HG03175 (cell line): ENCODE measurements at regions not wholly inside any gene's neighbourhood (a gene's known extent, or its start where the extent isn't known, plus 50 kb on each side); places are given as distances from the start of the nearest gene placed in this dataset.

Experiments
- ATAC-seq: cut with Tn5 transposase; IDR thresholded peaks from one replicate; pipeline ENCODE4 v1.9.1; 2021; ENCODE audit warnings: mild to moderate bottlenecking, moderate library complexity; ENCODE audit not compliant: unreplicated experiment

GRCh38 chr5:105978011-105978410, 1692.7 kb downstream of the EFNA5 start:
- ATAC-seq, result no peak

GRCh38 chr5:105977163-105977562, 1693.6 kb downstream of the EFNA5 start:
- no peak for ATAC-seq

DNA sequence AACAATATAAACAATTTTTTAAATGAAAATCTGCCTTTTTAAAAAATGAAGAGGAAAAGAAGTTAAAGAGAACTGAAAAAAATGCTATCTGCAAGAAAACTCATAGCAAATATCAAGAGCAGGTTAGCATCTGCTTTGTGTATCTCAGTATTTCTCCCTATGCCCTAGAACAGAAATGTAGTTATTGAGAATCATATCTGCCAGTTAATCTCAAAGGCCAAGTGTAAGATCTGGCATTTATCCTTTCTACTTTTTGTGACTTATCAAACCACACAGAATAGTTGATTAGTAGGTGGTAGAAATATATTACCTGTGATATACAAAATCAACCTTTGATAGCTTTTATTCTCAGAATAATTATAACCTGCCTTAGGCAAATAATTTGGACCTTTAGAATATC, 1699.8 kb downstream of the EFNA5 start:
- ATAC-seq, result no peak

DNA sequence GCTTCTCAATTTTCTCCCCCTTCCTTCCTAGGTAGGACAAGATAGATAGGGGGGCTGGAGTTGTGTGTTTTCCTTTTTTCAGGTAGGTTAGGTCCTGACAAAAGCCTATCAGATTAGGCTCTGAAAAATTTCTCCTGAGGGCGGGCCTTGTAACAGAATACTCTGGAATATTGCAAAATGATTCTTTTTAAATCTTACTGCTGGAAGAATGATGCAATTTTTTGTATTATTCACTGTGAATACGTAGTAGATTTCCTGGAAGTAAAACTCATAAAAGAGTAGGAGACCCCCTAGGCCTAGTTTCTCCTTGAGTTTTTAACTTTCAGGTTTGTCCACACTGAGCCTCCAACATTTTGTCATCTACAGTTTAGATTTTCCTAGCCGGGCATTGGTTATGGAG, 1701.8 kb downstream of the EFNA5 start:
- ATAC-seq, result no peak

- ATAC-seq, result no peak
These were observed 1707.0 kb downstream of the EFNA5 start for GRCh38 chr5:105963696-105964255.

- no peak for ATAC-seq
These were observed 1709.2 kb downstream of the EFNA5 start for GRCh38 chr5:105961572-105961971.

GRCh38 chr5:105956456-105957196, 1714.1 kb downstream of the EFNA5 start:
- no peak for ATAC-seq

DNA sequence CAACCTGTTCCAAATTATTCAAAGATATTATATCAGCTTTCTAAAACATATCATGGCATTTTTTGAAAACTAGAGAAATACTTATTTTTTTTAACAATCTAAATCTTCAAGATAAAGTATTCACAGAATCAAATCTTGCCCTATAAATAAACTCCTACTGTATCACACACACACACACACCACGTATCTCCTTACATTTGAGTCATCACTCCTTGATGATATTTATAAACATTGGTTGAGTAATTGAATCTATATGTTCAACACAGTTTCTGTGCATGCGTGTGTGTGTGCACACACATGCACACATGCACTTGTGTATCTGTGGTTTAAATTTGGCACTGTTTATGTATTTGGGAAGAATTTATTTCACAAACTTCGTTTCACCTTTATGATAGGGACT, 1716.4 kb downstream of the EFNA5 start:
- no peak for ATAC-seq

DNA sequence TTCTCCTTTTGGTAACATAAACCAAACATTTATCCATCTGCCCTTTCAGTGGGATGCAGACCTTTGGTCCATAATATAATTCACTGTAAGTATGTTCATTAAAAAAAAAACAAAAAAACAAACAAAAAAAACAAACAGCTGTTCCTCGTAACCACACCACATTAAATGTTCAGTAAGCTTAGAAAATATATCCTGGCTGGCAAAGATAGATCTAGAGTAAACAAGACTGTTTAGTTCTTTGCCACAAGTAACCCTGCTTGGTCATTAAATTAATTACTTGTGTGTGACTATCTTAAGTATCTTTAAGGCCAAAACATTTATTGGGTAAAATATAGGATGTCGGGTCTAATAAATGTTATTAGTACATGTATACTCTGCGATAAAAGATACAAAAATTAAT, 1717.1 kb downstream of the EFNA5 start:
- ATAC-seq, result no peak

DNA sequence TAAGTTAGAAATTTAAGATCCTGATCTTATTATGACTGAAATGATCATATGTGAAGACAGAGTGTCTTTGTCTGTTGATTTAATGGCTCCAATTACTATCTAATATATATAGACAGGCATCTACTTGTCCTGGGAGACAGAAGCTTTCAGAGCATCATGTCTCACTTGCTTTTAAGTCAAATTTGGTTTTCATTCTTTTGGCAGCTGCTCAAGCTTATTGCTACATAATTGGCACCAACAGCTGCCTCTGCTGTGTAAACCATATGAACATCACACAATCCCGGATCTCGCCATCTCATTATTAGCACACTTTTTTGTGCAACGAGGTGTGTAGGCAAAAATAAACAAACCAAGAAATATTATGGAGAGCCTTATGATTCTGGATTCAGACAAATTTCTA, 1717.9 kb downstream of the EFNA5 start:
- ATAC-seq, result no peak

- no peak for ATAC-seq
These were observed 1723.3 kb downstream of the EFNA5 start for GRCh38 chr5:105947461-105947860.

DNA sequence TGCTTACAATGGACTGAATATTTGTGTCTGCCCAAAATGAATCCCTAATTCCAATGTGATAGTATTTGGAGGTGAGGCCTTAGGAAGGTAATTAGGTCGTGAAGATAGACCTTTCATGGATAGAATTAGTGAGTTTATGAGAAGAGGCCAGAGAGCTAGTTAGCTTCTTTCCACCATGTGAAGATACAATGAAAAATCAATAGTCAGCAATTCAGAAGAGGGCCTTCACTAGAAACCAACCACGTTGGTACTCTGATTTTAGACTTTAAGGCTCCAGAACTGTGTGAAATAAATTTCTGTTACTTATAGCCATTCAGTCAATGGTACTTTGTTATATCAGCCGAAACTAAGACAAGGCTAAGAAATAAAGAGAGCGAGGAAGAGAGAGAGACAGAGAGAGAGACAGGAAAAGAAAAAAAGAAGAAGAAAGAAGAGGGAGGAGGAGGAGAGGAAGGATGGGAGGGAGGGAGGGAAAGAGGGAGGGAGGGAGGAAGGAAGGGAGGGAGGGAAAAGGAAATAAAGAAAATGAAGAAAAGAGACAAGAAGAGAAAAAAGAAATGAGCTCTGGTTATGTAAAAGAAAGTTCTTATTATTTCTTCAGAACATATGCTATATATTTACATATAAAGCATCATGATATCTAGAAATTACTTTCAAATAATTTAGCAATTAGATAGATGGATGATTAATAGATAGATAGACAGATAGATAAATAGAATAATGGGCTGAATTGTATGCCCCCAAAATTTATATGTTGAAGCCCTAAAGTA, 1725.3 kb downstream of the EFNA5 start:
- no peak for ATAC-seq

DNA sequence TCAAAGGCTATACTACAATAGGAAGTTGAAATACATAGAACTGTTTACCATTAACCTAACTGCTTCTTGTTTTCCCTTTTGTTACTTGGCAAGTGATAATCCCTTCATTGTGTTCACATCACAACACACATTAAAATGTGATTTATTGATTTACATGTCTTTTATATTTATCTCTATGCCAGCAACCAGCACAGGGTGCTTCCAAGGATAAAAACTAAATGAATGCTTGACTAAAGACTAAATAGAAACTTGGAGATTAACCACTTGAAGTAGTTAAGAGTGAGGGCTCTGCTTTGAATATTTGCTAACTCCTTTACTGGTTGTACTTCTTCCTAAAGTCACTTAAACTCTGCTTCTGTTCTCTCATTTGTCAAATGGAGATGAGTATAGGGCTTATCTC, 1730.6 kb downstream of the EFNA5 start:
- ATAC-seq, result no peak

- ATAC-seq, result no peak
These were observed 1736.6 kb downstream of the EFNA5 start for GRCh38 chr5:105934171-105934570.

DNA sequence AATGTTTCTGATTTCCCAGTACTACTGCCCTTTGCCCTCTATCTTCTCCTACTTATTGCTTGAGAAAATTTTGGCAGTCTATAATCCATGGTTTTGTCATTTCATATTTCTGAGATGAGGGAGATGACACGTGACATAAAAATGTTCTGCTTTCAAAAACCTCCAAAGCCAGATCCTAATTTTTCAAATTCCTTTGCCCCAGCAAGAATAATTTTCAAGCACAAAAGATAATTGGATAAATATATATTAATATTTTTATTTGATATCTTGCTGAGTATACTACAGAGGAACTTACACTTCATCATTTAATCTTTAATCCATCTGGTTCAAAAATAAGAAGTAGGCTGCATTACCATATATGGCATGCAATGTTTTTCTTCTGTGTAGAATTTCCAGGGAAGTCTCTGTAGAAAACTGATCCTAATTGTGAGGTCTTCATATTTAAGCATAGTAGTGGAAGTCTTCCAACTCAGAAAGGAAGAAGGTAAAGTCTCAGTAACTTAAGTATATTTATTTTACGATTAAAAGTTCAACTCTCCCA, 1738.8 kb downstream of the EFNA5 start:
- no peak for ATAC-seq

DNA sequence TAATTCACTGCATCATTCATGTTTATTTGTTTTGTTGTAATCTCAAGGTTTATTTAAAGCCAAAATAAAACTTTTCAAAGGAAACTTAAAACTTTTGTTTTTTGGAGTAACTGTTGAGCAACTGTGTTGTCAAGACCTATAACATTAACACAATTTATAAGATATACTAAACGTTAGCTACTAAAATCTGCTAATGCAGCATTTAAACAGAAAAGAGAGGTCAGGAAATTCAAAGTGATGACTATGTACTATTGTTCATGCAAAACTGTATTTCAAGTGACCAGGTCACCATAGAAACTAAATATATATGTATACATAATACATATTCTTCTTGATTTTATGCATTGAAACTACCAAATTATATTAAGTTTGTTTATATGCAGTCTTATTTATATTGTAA, 1740.9 kb downstream of the EFNA5 start:
- no peak for ATAC-seq

DNA sequence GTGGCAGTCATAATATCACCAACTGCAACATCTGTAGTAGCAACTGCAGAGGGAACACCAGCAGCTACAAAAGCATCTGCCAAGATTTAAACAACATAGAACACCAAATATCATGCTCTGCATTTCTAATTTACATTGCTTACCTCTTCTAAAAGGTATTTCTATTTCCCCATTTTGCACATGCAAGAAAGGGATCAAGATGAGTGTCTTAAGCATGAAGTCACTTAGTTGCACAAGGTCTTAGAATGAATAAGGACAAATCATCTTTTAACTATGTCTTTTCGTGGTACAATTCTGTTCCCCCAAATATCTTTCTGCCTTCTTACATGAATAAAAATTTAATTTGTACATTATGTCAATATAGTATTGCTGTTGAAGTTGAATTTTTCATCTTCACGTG, 1746.4 kb downstream of the EFNA5 start:
- ATAC-seq, result no peak

- ATAC-seq, result no peak
These were observed 1748.2 kb downstream of the EFNA5 start for GRCh38 chr5:105922574-105922973.

DNA sequence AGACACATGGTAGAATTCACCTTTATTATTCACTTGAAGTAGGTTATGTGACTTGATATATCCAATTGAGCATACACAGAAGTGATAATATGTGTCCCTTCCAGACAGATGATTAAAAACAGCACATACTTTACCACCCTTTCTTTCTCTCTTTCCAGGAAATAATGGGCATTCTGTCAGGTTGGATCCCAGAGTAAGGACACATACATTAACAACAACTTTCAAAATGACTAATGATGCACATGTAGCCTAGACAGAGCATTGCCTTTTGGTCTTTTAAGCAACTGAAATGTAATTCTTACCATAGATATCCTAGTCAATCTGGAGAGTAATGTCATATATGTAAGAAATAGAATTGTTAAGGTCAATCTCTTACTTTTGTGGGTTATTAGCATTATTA, 1748.7 kb downstream of the EFNA5 start:
- no peak for ATAC-seq

DNA sequence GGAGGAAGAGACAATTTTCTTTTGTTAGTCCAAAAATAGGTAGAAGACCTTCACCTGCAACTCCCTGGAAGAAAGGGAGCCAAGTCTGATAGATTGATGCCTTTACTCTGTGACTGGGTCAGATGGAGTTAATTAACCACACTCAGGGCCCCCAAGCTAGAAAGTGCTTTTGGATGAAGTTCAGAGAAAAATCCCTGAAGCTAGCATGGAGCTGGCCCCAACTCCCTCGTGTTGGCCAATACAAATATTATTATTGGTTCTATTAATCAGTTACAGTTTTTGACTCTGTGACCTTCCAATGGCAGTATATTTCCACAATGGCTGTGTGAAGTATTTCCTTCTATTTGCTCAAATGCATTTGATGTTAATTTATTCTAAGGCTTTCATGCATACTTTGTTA, 1753.5 kb downstream of the EFNA5 start:
- no peak for ATAC-seq

- no peak for ATAC-seq
These were observed 1763.7 kb downstream of the EFNA5 start for GRCh38 chr5:105907016-105907415.

DNA sequence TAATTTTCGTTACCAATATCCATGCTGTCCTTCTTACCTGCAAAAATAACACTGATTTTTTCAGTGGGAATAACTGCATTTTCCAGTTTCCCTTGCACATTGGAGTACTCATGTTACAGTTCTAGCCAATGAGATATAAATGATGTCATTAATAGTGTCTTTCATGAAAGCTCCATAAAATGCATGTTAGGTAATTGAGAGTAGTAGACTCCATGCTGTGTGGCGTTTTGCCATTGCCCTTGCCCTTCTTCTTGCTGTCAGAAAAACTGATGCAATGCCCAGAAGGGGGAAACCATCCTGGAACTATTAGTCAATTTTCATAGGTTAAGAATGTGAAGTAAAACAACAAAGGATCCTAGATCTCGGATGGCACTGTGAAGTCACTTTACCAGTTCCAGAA, 1765.3 kb downstream of the EFNA5 start:
- no peak for ATAC-seq
